ENCODE measurements at regions not wholly inside any gene's neighbourhood (a gene's known extent, or its start where the extent isn't known, plus 50 kb on each side); places are given as distances from the start of the nearest gene placed in this dataset.

GRCh38 chr5:83864652-83865051 is 144.0 kb upstream of the HAPLN1 start:
- TF ChIP-seq CTCF (IDR thresholded peaks at IDR 0.05) (no peak), POLR2A (IDR thresholded peaks at IDR 0.05) (no peak)
